ENCODE measurements at regions not wholly inside any gene's neighbourhood (a gene's known extent, or its start where the extent isn't known, plus 50 kb on each side); places are given as distances from the start of the nearest gene placed in this dataset.

GRCh38 chr6:140590641-140591040, 1216.2 kb upstream of the CITED2 start (continued):
- no peak for TF ChIP-seq UBTF (IDR thresholded peaks at IDR 0.05; ENCODE audit: borderline replicate concordance in 1 of 2, low read depth in 2 of 2, low read length in 2 of 2)
- TF ChIP-seq ZNF668 (CRISPR knock-in tag; IDR thresholded peaks at IDR 0.05), result no peak
- TF ChIP-seq ZC3H8 (IDR thresholded peaks at IDR 0.05), result no peak
- TF ChIP-seq NCOA1 (IDR thresholded peaks at IDR 0.05; ENCODE audit: low read depth), result no peak
- no peak for TF ChIP-seq ZNF134 (CRISPR knock-in tag; conservative IDR thresholded peaks at IDR 0.05)

GRCh38 chr6:140586426-140587061, 1212.1 kb upstream of the CITED2 start:
- H3K9me1 ChIP-seq (ENCODE audit: control insufficient read depth, insufficient read depth, low read length), result no peaks in the 10 kb centered on the region
- H3K4me3 ChIP-seq, result no peak overlapping the region
- ChIA-PET POLR2A (no interaction called here), CTCF (ENCODE audit: low intra/inter-chr PET ratio) (no interaction called here)
- H4K20me1 ChIP-seq (replicated peaks; ENCODE audit: control insufficient read depth, insufficient read depth, low read length), result no peaks in the 10 kb centered on the region
- no peak for DNase-seq (ENCODE audit: extremely low read depth in 1 of 4, low spot score in 3 of 4)
- no TSS peak for BruUV-seq (replicated peaks)
- H3K9ac ChIP-seq (ENCODE audit: insufficient read depth in 1 of 2, low read depth in 2 of 2, low read length in 2 of 2), result no peak overlapping the region
- ATAC-seq, result no peak
- H3K27me3 ChIP-seq (ENCODE audit: control insufficient read depth in 2 of 2, insufficient read depth in 2 of 2, low read length in 2 of 2), result no peaks in the 10 kb centered on the region
- H2AFZ ChIP-seq (ENCODE audit: low read depth, low read length), result no peak overlapping the region
- 28% methylated on average over 3 of the region's 3 CpGs for WGBS (ENCODE audit: insufficient coverage, low coverage, missing lambda C conversion rate)
- H3K36me3 ChIP-seq (ENCODE audit: control insufficient read depth, insufficient read depth, low read length), result no peaks in the 10 kb centered on the region
- no peaks in the 10 kb centered on the region for H3K4me1 ChIP-seq (replicated peaks in 1 of 2; ENCODE audit: control insufficient read depth in 2 of 2, insufficient read depth in 2 of 2, low read length in 2 of 2)
- no peak overlapping the region for H3K27ac ChIP-seq (ENCODE audit: extremely low read depth, low read depth, low read length)
- in situ Hi-C loops (cut with MboI) (no loop called here), intact Hi-C loops (cut with micrococcal nuclease) (no loop called here)
- H3K9me3 ChIP-seq (replicated peaks; ENCODE audit: control insufficient read depth, insufficient read depth, low read depth, low read length), result no peaks in the 10 kb centered on the region
- no peak overlapping the region for H3K4me2 ChIP-seq (ENCODE audit: insufficient read depth, low read length)
- no peaks in the 10 kb centered on the region for H3K79me2 ChIP-seq (ENCODE audit: control insufficient read depth, insufficient read depth, low read length)
- no peak for FAIRE-seq
- TF ChIP-seq CAMTA2 (CRISPR knock-in tag; conservative IDR thresholded peaks at IDR 0.05) (no peak), CBX8 (IDR thresholded peaks at IDR 0.05; ENCODE audit: borderline replicate concordance, extremely low read depth, low read depth, low read length, poor library complexity, severe bottlenecking) (no peak), MED1 (CRISPR knock-in tag; IDR thresholded peaks at IDR 0.05; ENCODE audit: borderline replicate concordance) (no peak), NCOA1 (IDR thresholded peaks at IDR 0.05; ENCODE audit: low read depth) (no peak), PTTG1 (tag; IDR thresholded peaks at IDR 0.05; ENCODE audit: low read depth) (no peak), TAF15 (IDR thresholded peaks at IDR 0.05; ENCODE audit: low read depth, low read length) (no peak), ZNF766 (CRISPR knock-in tag; conservative IDR thresholded peaks at IDR 0.05) (no peak), ZSCAN29 (IDR thresholded peaks at IDR 0.05) (no peak)

Data from K562 (cell line).